ENCODE measurements at regions not wholly inside any gene's neighbourhood (a gene's known extent, or its start where the extent isn't known, plus 50 kb on each side); places are given as distances from the start of the nearest gene placed in this dataset.
A peak's percentile ranks its signal among the peaks of the same experiment; 100 is the strongest.

- TF ChIP-seq POLR2A (IDR thresholded peaks at IDR 0.05) (no peak), EP300 (IDR thresholded peaks at IDR 0.05) (peak in 1 of 2 donors; percentile 62)
- TF ChIP-seq, protein P1, sequence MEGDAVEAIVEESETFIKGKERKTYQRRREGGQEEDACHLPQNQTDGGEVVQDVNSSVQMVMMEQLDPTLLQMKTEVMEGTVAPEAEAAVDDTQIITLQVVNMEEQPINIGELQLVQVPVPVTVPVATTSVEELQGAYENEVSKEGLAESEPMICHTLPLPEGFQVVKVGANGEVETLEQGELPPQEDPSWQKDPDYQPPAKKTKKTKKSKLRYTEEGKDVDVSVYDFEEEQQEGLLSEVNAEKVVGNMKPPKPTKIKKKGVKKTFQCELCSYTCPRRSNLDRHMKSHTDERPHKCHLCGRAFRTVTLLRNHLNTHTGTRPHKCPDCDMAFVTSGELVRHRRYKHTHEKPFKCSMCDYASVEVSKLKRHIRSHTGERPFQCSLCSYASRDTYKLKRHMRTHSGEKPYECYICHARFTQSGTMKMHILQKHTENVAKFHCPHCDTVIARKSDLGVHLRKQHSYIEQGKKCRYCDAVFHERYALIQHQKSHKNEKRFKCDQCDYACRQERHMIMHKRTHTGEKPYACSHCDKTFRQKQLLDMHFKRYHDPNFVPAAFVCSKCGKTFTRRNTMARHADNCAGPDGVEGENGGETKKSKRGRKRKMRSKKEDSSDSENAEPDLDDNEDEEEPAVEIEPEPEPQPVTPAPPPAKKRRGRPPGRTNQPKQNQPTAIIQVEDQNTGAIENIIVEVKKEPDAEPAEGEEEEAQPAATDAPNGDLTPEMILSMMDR (IDR thresholded peaks at IDR 0.05), result peak in 1 of 5 experiments; percentile 12
- WGBS, 2 donors, result 39 to 57% methylated on average over 4 of the region's 4 CpGs
- peak; percentile 32 to 45 for DNase-seq (ENCODE audit: low spot score in 2 of 2)
These were observed 578.7 kb downstream of the MAFB start for GRCh38 chr20:40110311-40110831.

GRCh38 chr20:40109136-40109535, 579.9 kb downstream of the MAFB start:
- H3K4me3 ChIP-seq, result no peak overlapping the region
- TF ChIP-seq, protein P1 (IDR thresholded peaks at IDR 0.05), result no peak
- TF ChIP-seq EP300 (IDR thresholded peaks at IDR 0.05) (no peak), POLR2A (IDR thresholded peaks at IDR 0.05) (no peak)
- H3K36me3 ChIP-seq, result no peaks in the 10 kb centered on the region
- no peak for DNase-seq (ENCODE audit: low spot score in 2 of 2)
- 42 to 47% methylated on average over 5 of the region's 5 CpGs for WGBS, 2 donors
- peak overlapping the region in 1 of 4 donors; percentile 14 for H3K27ac ChIP-seq
- H3K4me1 ChIP-seq, result peaks cover 0 to 22% (median 0%) of the 10 kb centered on the region in 4 donors
- H3K9me3 ChIP-seq, result no peaks in the 10 kb centered on the region
- no peaks in the 10 kb centered on the region for H3K27me3 ChIP-seq

More at GRCh38 chr20:40110311-40110831, 578.7 kb downstream of the MAFB start:
- peak overlapping the region in 1 of 4 donors; percentile 20 for H3K27ac ChIP-seq
- peaks cover 0 to 22% (median 0%) of the 10 kb centered on the region in 4 donors for H3K4me1 ChIP-seq
- H3K9me3 ChIP-seq, result no peaks in the 10 kb centered on the region
- no peaks in the 10 kb centered on the region for H3K27me3 ChIP-seq
- H3K4me3 ChIP-seq, result no peak overlapping the region
- H3K36me3 ChIP-seq, result no peaks in the 10 kb centered on the region

DNA sequence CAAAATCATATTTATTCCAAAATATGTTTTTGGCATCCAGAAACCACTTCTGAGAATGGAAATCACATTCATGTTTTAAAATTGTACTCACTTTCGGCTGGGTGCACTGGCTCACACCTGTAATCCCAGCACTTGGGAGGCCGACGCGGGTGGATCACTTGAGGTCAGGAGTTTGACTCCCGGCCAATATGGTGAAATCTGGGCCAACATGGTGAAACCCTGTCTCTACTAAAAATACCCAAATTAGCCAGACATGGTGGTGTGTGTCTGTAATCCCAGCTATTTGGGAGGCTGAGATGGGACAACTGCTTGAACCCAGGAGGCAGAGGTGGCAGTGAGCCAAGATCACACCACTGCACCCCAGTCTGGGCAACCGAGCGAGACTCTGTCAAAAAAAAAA, 580.7 kb downstream of the MAFB start:
- H3K4me1 ChIP-seq, result peaks cover 0 to 22% (median 0%) of the 10 kb centered on the region in 4 donors
- 78 to 86% methylated on average over 7 of the region's 7 CpGs for WGBS, 2 donors
- DNase-seq (ENCODE audit: low spot score in 2 of 2), result peak in 1 of 2 donors; percentile 17
- no peaks in the 10 kb centered on the region for H3K9me3 ChIP-seq
- H3K4me3 ChIP-seq, result no peak overlapping the region
- no peak overlapping the region for H3K27ac ChIP-seq
- no peak for TF ChIP-seq POLR2A (IDR thresholded peaks at IDR 0.05)
- TF ChIP-seq EP300 (IDR thresholded peaks at IDR 0.05), result no peak
- TF ChIP-seq, protein P1 (IDR thresholded peaks at IDR 0.05), result no peak
- no peaks in the 10 kb centered on the region for H3K27me3 ChIP-seq
- no peaks in the 10 kb centered on the region for H3K36me3 ChIP-seq

DNA sequence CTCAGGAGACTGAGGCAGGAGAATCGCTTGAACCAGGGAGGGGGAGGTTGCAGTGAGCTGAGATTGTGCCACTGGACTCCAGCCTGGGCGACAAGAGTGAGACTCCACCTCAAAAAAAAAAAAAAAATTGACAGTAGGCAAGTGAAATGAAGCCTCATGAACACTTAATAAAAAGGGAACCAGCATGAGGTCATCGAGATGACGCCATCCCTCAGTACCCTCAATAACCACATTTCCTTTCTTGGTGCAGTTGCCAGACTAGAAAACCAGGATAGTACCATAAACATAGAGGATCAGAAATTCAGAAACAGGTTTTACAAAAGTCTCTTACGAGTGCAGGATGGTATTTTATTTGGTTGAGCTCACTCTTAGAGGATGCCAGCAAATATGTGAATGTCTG, 584.1 kb downstream of the MAFB start:
- DNase-seq (ENCODE audit: low spot score in 2 of 2), result no peak
- no peaks in the 10 kb centered on the region for H3K36me3 ChIP-seq
- H3K4me1 ChIP-seq, result peaks cover 0 to 11% (median 0%) of the 10 kb centered on the region in 4 donors
- no peak overlapping the region for H3K4me3 ChIP-seq
- H3K9me3 ChIP-seq, result no peaks in the 10 kb centered on the region
- H3K27ac ChIP-seq, result no peak overlapping the region
- no peaks in the 10 kb centered on the region for H3K27me3 ChIP-seq
- 83 to 90% methylated on average over 5 of the region's 5 CpGs for WGBS, 2 donors
- TF ChIP-seq POLR2A (IDR thresholded peaks at IDR 0.05) (no peak), EP300 (IDR thresholded peaks at IDR 0.05) (no peak)
- TF ChIP-seq, protein P1 (IDR thresholded peaks at IDR 0.05), result no peak

- TF ChIP-seq EP300 (IDR thresholded peaks at IDR 0.05), result no peak
- WGBS, 2 donors, result 73 to 81% methylated on average over 3 of the region's 3 CpGs
These were observed 585.6 kb downstream of the MAFB start for GRCh38 chr20:40103420-40103819.

More at GRCh38 chr20:40103420-40103819, 585.6 kb downstream of the MAFB start:
- no peaks in the 10 kb centered on the region for H3K36me3 ChIP-seq
- no peak overlapping the region for H3K27ac ChIP-seq
- H3K9me3 ChIP-seq, result no peaks in the 10 kb centered on the region
- H3K4me3 ChIP-seq, result no peak overlapping the region
- H3K27me3 ChIP-seq, result no peaks in the 10 kb centered on the region
- DNase-seq (ENCODE audit: low spot score in 2 of 2), result peak in 1 of 2 donors; percentile 17
- H3K4me1 ChIP-seq, result no peaks in the 10 kb centered on the region

All from tibial nerve (tissue), 4 donors.